A549 (cell line): ENCODE measurements at regions not wholly inside any gene's neighbourhood (a gene's known extent, or its start where the extent isn't known, plus 50 kb on each side); places are given as distances from the start of the nearest gene placed in this dataset.

Source experiments
- CEBPB ChIP-seq, 2 experiments: fragments of >200 bp in 1 of 2; sonication (Bioruptor Twin) in 1 of 2; formaldehyde crosslinking in 1 of 2; IDR thresholded peaks; 2 replicates each; pipeline ENCODE4 v1.6.1; 2012 to 2016
- CHD2 ChIP-seq: fragments of 150-350 bp; IDR thresholded peaks from 2 replicates; pipeline ENCODE4 v1.6.1; 2014; ENCODE audit warnings: low read length; ENCODE audit not compliant: partially characterized antibody
- CTCF ChIP-seq: fragments of >200 bp; sonication (Bioruptor Twin); formaldehyde crosslinking; IDR thresholded peaks from 3 replicates; pipeline ENCODE4 v1.5.1; 2016
- EP300 ChIP-seq, 2 experiments: fragments of >200 bp; sonication (Bioruptor Twin); formaldehyde crosslinking; IDR thresholded peaks; 2 replicates in 1 of 2; 3 replicates in 1 of 2; pipeline ENCODE4 v1.6.1; 2016 to 2017
- HOXA7 ChIP-seq: fragments of 250-450 bp; sonication (Bioruptor Pico); IDR thresholded peaks from 2 replicates; pipeline ENCODE4 v1.5.0; 2020; ENCODE audit warnings: mild to moderate bottlenecking, moderate library complexity
- MAX ChIP-seq: IDR thresholded peaks from 2 replicates; pipeline ENCODE4 v1.6.1; 2012
- POLR2A ChIP-seq: IDR thresholded peaks from 2 replicates; pipeline ENCODE4 v1.6.1; 2012; ENCODE audit warnings: mild to moderate bottlenecking, low read length
- RNF2 ChIP-seq: fragments of 200-600 bp; sonication (generic); IDR thresholded peaks from 2 replicates; pipeline ENCODE4 v1.6.1; 2016; ENCODE audit warnings: low read depth, mild to moderate bottlenecking, antibody characterized with exemption, moderate library complexity, borderline replicate concordance
- USF2 ChIP-seq: fragments of 450-650 bp; IDR thresholded peaks from 2 replicates; pipeline ENCODE4 v1.6.1; 2014; ENCODE audit warnings: antibody characterized with exemption
- ZC3H11A ChIP-seq: fragments of 450-650 bp; IDR thresholded peaks from 2 replicates; pipeline ENCODE4 v1.6.1; 2014; ENCODE audit warnings: antibody characterized with exemption, mild to moderate bottlenecking

GRCh38 chr6:90461383-90461782 is 125.5 kb downstream of the MAP3K7 start:
- TF ChIP-seq CTCF (no peak), CEBPB (IDR thresholded peaks at IDR 0.05) (no peak), HOXA7 (no peak), ZC3H11A (no peak), RNF2 (no peak), CHD2 (no peak), MAX (no peak), USF2 (no peak), POLR2A (no peak), EP300 (IDR thresholded peaks at IDR 0.05) (no peak)
